ENCODE measurements at regions not wholly inside any gene's neighbourhood (a gene's known extent, or its start where the extent isn't known, plus 50 kb on each side); places are given as distances from the start of the nearest gene placed in this dataset.

DNA sequence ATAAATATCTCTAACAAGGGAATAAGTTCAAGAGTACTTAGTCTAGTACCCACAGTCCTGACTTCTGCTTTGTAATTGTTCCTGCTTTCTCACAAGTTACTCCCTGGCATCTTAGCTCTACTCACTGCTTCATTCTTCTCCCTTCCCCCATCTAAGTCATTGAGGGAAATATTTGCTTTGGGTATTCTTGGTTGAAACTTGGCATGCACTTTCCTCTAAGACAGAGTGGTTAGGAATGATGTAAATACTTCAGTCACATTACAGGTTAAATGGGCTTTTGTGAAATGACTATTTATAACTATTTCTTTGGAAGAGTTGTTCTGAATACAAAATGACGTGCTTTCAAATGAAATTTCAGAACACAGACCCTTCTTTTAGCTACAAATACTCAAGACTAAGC, 67.7 kb upstream of the PLEKHG1 start:
- peaks cover 9% of the 10 kb centered on the region for H3K4me1 Mint-ChIP-seq (ENCODE audit: unreplicated experiment)
- no peaks in the 10 kb centered on the region for H3K9me3 Mint-ChIP-seq (ENCODE audit: unreplicated experiment)
- no peaks in the 10 kb centered on the region for H3K36me3 Mint-ChIP-seq (ENCODE audit: unreplicated experiment)
- DNase-seq (ENCODE audit: extremely low spot score, unreplicated experiment): no peak
- no peak overlapping the region for H3K4me3 Mint-ChIP-seq (ENCODE audit: unreplicated experiment)
- no peak overlapping the region for H3K27ac Mint-ChIP-seq (ENCODE audit: unreplicated experiment)
- H3K27me3 Mint-ChIP-seq (ENCODE audit: unreplicated experiment): no peaks in the 10 kb centered on the region
- TF ChIP-seq, protein P1, sequence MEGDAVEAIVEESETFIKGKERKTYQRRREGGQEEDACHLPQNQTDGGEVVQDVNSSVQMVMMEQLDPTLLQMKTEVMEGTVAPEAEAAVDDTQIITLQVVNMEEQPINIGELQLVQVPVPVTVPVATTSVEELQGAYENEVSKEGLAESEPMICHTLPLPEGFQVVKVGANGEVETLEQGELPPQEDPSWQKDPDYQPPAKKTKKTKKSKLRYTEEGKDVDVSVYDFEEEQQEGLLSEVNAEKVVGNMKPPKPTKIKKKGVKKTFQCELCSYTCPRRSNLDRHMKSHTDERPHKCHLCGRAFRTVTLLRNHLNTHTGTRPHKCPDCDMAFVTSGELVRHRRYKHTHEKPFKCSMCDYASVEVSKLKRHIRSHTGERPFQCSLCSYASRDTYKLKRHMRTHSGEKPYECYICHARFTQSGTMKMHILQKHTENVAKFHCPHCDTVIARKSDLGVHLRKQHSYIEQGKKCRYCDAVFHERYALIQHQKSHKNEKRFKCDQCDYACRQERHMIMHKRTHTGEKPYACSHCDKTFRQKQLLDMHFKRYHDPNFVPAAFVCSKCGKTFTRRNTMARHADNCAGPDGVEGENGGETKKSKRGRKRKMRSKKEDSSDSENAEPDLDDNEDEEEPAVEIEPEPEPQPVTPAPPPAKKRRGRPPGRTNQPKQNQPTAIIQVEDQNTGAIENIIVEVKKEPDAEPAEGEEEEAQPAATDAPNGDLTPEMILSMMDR (IDR thresholded peaks at IDR 0.05): no peak

DNA sequence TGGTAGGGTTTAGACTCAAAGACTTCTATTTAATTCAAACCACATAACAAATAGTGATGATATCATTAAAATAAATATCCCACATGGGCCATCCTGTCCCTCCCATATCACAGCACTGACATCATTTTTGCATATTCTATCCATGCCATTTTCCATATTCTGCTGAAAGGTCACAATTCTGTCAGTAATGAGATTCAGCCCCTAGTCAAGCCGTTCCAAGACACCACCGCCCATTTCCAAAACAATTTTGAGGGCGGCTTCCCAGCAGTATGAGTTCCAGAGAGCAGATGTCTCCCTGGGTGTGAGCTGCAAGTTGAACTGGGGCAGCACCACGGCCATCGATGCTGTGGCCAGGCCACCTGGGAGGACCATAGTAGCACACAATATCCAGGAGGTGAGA, 65.1 kb upstream of the PLEKHG1 start:
- no peak for DNase-seq (ENCODE audit: extremely low spot score, unreplicated experiment)
- Mint-ChIP-seq H3K4me1 (ENCODE audit: unreplicated experiment) (no peaks in the 10 kb centered on the region), H3K36me3 (ENCODE audit: unreplicated experiment) (no peaks in the 10 kb centered on the region), H3K27me3 (ENCODE audit: unreplicated experiment) (peaks cover 18% of the 10 kb centered on the region), H3K4me3 (ENCODE audit: unreplicated experiment) (no peak overlapping the region), H3K27ac (ENCODE audit: unreplicated experiment) (no peak overlapping the region), H3K9me3 (ENCODE audit: unreplicated experiment) (no peaks in the 10 kb centered on the region)
- TF ChIP-seq, protein P1 (IDR thresholded peaks at IDR 0.05): no peak

DNA sequence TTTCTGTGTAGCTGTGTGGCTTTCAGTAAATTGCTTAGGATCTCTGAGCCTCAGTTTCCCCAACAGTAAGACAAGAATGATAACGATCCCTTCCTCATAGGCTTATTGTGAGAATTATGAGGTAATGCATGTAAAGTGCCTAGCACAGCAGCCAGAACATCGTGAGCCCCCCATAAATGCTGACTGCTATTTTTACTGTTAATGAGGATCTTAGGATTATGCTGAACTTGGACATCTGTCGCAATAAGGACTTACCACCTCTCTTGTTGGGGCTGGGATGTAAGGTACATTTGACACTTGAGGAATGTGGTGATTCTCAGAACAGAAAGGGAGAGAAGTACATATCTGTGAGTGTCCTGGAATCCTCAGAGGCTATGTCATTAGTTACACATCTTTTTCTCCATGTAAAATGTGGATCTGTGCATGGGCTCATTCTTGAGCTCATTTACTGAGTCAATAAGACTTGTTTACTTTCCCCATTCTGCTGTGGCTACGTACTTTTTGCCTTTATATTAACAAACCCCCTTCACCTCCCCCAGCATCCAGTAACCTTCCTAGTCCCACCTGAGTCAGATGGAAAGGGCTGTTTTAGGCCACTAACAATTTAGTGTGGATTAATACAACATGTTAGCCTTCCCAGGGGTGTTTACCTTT, 64.4 kb upstream of the PLEKHG1 start:
- H3K4me3 Mint-ChIP-seq (ENCODE audit: unreplicated experiment): no peak overlapping the region
- DNase-seq (ENCODE audit: extremely low spot score, unreplicated experiment): no peak
- no peak overlapping the region for H3K27ac Mint-ChIP-seq (ENCODE audit: unreplicated experiment)
- H3K27me3 Mint-ChIP-seq (ENCODE audit: unreplicated experiment): peaks cover 24% of the 10 kb centered on the region
- H3K4me1 Mint-ChIP-seq (ENCODE audit: unreplicated experiment): no peaks in the 10 kb centered on the region
- no peaks in the 10 kb centered on the region for H3K9me3 Mint-ChIP-seq (ENCODE audit: unreplicated experiment)
- no peaks in the 10 kb centered on the region for H3K36me3 Mint-ChIP-seq (ENCODE audit: unreplicated experiment)
- TF ChIP-seq, protein P1 (IDR thresholded peaks at IDR 0.05): no peak

DNA sequence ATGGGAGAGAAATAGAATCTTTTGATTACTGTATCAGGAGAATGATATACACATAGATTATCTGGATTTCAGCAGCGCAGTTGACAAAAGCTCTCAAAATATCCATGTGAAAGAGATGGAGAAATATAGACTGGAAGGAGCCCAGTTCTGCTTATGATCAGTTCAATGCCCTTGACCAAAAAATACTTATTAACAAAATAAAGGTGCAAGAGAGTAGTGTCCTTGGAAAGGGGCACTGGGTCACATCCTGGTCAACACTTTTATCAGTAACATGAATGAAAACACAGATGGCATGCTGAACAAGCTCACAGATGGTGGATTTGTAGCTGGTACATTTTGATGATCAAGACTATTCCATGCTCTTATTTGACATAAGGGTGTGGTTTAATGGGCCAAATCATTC, 63.9 kb upstream of the PLEKHG1 start:
- Mint-ChIP-seq H3K36me3 (ENCODE audit: unreplicated experiment) (no peaks in the 10 kb centered on the region), H3K27ac (ENCODE audit: unreplicated experiment) (no peak overlapping the region), H3K4me3 (ENCODE audit: unreplicated experiment) (no peak overlapping the region), H3K27me3 (ENCODE audit: unreplicated experiment) (peaks cover 24% of the 10 kb centered on the region), H3K4me1 (ENCODE audit: unreplicated experiment) (no peaks in the 10 kb centered on the region), H3K9me3 (ENCODE audit: unreplicated experiment) (no peaks in the 10 kb centered on the region)
- no peak for DNase-seq (ENCODE audit: extremely low spot score, unreplicated experiment)
- TF ChIP-seq, protein P1 (IDR thresholded peaks at IDR 0.05): no peak

DNA sequence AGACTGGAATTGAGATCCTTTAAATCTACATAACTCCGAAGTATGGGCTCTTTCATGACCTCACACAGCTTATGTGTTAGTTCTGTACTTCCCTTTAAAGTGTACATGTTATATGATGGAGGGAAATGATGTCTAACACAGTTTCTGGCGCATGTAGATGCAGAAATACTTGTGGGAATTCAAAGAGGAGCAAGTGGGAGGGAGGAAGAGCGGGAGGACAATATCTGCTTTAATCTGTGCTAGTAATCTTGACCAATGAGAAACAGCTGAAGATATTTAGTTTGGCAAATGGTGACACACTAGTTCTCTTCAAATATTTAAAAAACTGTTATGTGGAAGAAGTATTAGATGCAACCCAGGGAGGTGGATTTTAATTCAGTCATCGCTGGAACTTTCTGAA, 62.9 kb upstream of the PLEKHG1 start:
- TF ChIP-seq, protein P1 (IDR thresholded peaks at IDR 0.05): no peak
- no peaks in the 10 kb centered on the region for H3K4me1 Mint-ChIP-seq (ENCODE audit: unreplicated experiment)
- no peak for DNase-seq (ENCODE audit: extremely low spot score, unreplicated experiment)
- no peak overlapping the region for H3K27ac Mint-ChIP-seq (ENCODE audit: unreplicated experiment)
- peaks cover 24% of the 10 kb centered on the region for H3K27me3 Mint-ChIP-seq (ENCODE audit: unreplicated experiment)
- no peaks in the 10 kb centered on the region for H3K36me3 Mint-ChIP-seq (ENCODE audit: unreplicated experiment)
- no peaks in the 10 kb centered on the region for H3K9me3 Mint-ChIP-seq (ENCODE audit: unreplicated experiment)
- no peak overlapping the region for H3K4me3 Mint-ChIP-seq (ENCODE audit: unreplicated experiment)

All from osteocyte (in vitro differentiated cells).